ENCODE measurements at regions not wholly inside any gene's neighbourhood (a gene's known extent, or its start where the extent isn't known, plus 50 kb on each side); places are given as distances from the start of the nearest gene placed in this dataset.

DNA sequence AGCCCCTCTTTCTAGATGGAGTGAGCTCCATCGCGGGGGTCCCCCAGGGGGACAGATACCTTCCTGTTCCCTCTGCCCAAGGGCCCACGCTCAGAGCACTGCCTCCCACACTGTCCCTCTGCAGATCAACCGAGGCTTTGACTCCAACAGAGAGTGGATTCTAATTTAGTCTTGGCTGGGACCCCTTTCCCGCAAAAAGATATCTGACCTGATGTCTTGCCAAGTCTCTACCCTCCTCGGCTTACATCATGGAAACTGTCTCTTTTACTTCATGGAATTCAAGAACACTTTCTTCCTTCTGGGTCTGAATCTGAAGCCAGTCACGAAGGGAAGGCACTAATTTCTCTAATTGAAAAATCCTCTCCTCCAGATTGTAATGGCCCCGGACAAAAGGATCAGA lies 278.0 kb downstream of the BMP7 start:
- peaks cover 2% of the 10 kb centered on the region for H3K4me1 ChIP-seq (ENCODE audit: control insufficient read depth, insufficient read depth, low read length)
- ATAC-seq (no peak), DNase-seq (ENCODE audit: low read depth, low spot score) (no peak)
- H3K4me3 ChIP-seq (ENCODE audit: low read depth in 2 of 2, low read length in 2 of 2) = no peak overlapping the region
- no peak for TF ChIP-seq TCF7L2 (IDR thresholded peaks at IDR 0.05; ENCODE audit: low read depth, low read length)
- no peak for TF ChIP-seq POLR2AphosphoS5 (IDR thresholded peaks at IDR 0.05; ENCODE audit: low read depth, low read length)
- TF ChIP-seq SIN3A (IDR thresholded peaks at IDR 0.05; ENCODE audit: borderline replicate concordance, insufficient read depth, low read depth, low read length) = no peak
- no peak for TF ChIP-seq REST (IDR thresholded peaks at IDR 0.05; ENCODE audit: insufficient read depth in 1 of 2, low read depth in 2 of 2, low read length in 1 of 2)
- no peak for TF ChIP-seq CTCF (IDR thresholded peaks at IDR 0.05)
- ChIA-PET CTCF (no interaction called here), POLR2A (no interaction called here)
- H3K9me3 ChIP-seq (ENCODE audit: control insufficient read depth, insufficient read depth, low read depth, low read length) = peaks cover 7% of the 10 kb centered on the region; the same call in 1 of the 2 replicates
- H3K27ac ChIP-seq (ENCODE audit: low read length) = no peak overlapping the region
- no peaks in the 10 kb centered on the region; the same call in 1 of the 2 replicates for H3K27me3 ChIP-seq (ENCODE audit: control insufficient read depth, insufficient read depth, low read length)
- no TSS peak for BruUV-seq (replicated peaks)
- intact Hi-C loops (cut with micrococcal nuclease; ENCODE audit: unreplicated experiment) (no loop called here), in situ Hi-C loops (cut with HindIII; ENCODE audit: low pct_unique_long_range_greater_than_20kb, low sequenced_read_pairs) (no loop called here)
- no peaks in the 10 kb centered on the region for H3K36me3 ChIP-seq (ENCODE audit: control insufficient read depth, insufficient read depth, low read length)

- ChIA-PET POLR2A (interaction anchor here (0.6 kb wide), 1 partner anchor 16 kb away, joined by 7 read pairs; no protein-coding TSS in a partner anchor), CTCF (no interaction called here)
- Histone ChIP-seq H3K27ac (ENCODE audit: low read length) (no peak overlapping the region), H3K4me3 (ENCODE audit: low read depth in 2 of 2, low read length in 2 of 2) (no peak overlapping the region), H3K27me3 (ENCODE audit: control insufficient read depth, insufficient read depth, low read length) (no peaks in the 10 kb centered on the region; the same call in 1 of the 2 replicates), H3K4me1 (ENCODE audit: control insufficient read depth, insufficient read depth, low read length) (peaks cover 4% of the 10 kb centered on the region), H3K9me3 (ENCODE audit: control insufficient read depth, insufficient read depth, low read depth, low read length) (peaks cover 7% of the 10 kb centered on the region; the same call in 1 of the 2 replicates), H3K36me3 (ENCODE audit: control insufficient read depth, insufficient read depth, low read length) (no peaks in the 10 kb centered on the region)
- no TSS peak for BruUV-seq (replicated peaks)
- intact Hi-C loops (cut with micrococcal nuclease; ENCODE audit: unreplicated experiment) (no loop called here), in situ Hi-C loops (cut with HindIII; ENCODE audit: low pct_unique_long_range_greater_than_20kb, low sequenced_read_pairs) (no loop called here)
- no peak for TF ChIP-seq REST (IDR thresholded peaks at IDR 0.05; ENCODE audit: insufficient read depth in 1 of 2, low read depth in 2 of 2, low read length in 1 of 2)
- no peak for DNase-seq (ENCODE audit: low read depth, low spot score)
- no peak for ATAC-seq
Observed at GRCh38 chr20:56989516-56989915, 276.9 kb downstream of the BMP7 start.
